Stimulated activated CD4-positive, alpha-beta T cell treated with anti-CD3 and anti-CD28 coated beads, TNF-alpha, amount 100 ng/mL, for 4 hours (primary cell): ENCODE measurements at regions not wholly inside any gene's neighbourhood (a gene's known extent, or its start where the extent isn't known, plus 50 kb on each side); places are given as distances from the start of the nearest gene placed in this dataset.
"Not testable (repeated sequence)": the region's sequence is repeated elsewhere in the genome, so short reads cannot be mapped to it uniquely, and the experiment has no call there.

Source experiments
- DNase-seq, 3 experiments: peaks; one replicate each; pipeline ENCODE4 v3.0.0-alpha.2; 2020; ENCODE audit warnings: low read depth in 3 of 3

DNA sequence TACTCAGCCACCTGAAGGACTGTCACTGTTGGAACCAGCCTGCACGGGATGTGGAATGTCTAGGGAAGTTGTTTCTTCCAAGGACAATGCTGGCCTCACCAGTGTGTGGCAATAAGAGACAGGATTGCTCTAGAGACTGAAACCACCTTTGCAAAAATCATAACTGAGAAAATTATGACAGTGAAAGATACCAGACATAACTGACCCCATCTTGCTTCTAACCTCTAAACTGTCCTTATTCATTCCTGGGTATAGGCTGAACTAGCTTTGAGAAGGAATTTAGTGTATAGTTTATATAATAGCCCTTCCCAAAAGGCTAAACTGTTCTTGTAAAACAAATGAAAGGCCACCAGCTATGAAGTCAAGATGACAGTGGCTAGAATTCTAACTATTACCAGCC, 83.6 kb downstream of the IER5 start:
- no peak for DNase-seq

DNA sequence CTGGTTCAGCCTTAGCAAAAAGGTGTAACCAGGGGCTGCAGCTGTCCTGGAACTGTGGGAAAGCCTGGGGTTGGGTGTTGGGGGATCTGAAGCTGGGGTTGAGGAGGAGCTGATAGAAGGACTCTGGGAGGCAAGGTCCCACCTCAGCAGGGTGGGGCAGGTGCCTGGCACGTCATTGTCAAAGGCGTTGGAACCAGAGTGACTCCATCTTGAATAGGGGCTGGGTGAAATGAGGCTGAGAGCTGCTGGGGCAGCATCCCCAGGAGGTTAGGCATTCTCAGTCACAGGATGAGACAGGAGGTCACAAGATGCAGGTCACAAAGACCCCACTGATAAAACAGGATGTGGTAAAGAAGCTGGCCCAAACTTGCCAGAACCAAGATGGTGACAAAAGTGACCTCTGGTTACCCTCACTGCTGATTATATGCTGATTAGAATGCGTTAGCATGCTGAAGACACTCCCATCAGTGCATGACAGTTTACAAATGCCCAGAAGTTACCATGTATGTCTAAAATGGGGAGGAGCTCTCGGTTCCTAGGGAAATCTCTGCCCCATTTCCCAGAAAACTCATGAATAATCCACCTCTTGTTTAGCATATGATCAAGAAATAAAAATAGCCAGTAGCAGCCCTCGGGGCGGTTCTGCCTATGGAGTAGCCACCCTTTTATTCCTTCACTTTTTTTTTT, 85.4 kb downstream of the IER5 start:
- DNase-seq: no peak

DNA sequence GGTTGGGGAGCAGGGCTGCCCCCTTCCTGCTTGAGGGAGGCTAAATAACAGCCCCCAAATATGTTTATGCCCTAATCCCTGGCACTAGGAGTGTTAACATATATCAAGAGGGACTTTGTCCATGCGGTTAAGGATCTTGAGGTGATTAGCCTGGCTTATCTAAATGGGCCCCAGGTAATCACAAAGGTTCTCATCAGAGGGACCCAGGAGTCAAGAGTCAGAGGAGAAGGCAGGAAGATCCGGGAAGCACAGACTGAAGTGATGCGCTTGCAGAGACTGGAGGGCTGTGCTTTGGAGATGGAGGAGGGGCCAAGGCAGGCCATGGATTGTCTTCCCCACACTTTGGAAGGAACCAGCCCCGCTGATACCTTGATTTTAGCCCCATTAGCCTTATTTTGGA, 86.4 kb downstream of the IER5 start:
- DNase-seq: no peak

DNA sequence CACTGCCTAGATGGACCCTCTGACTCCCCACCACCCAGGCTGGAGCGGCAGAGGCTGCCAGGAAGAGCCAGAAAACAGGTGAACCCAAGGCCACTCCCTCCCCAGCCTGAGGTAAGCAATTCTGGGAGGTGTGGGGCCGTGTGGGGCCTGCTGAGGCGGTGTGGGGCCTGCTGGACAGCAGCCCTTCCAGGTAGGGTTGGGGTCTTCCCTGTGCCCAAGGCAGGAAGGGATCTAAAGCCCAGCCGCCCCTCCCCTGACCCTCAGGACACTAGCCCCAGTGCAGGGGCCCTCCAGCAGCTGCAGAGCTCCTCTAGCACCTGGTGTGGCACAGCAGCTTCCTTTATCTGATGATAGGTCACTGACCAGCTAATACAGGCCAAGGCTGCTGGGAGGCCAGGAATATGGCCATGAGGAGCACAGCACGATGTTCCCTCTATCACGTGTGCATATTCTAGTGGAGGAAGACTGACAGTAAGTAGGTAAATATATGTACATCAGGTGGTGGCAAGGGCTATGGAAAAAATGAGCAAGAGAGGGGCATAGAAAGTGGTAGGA, 86.9 kb downstream of the IER5 start:
- no peak for DNase-seq

DNA sequence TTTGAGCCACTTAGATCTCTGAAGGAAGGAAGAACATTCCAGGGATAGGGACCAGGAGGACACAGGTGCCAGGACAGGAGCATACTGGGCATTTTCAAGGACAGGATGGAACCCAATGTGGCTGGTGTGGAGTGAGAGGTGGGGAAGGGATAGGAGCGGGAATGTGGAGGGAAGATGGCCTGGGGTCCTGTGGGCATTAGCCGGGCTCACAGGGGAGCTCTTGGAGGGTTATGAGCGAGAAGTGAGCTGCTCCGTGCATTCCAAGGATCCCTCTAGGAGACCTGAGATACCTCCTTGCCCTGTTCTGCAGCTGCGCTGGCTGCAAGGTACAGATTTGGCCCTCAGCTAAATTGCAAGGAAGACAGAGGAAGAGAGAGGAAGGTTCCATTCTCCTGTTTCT, 87.5 kb downstream of the IER5 start:
- DNase-seq: no peak

DNA sequence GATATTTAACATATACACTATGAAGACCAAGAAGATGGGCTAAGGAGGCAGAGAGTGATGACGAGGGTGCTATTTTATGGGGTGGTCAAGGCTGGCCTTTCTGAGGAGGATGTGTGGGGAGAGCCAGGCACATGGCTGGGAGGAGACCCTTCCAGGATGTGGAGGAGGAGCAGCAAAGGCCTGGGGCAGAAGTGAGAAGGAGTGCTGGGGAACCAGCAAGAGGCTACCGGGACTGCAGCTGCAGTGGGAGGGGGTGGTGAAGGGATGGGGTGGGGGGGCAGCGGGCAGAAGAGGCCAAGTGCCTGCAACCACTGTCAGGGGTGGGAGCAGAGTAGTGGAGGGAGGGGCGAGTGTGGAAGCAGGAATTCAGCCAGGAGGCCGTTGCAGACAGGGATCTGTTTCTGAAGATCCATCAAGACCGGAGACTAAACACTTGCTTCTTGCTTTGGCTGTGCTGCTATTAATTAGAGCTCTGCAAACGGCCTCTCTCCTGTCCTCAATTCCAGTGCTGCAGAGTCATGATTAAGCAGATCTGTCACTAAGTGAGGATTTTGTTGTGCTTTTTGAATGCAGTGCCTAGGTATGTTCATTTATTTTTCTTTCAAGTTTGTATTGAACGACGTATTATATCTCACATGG, 89.9 kb downstream of the IER5 start:
- DNase-seq: no peak

DNA sequence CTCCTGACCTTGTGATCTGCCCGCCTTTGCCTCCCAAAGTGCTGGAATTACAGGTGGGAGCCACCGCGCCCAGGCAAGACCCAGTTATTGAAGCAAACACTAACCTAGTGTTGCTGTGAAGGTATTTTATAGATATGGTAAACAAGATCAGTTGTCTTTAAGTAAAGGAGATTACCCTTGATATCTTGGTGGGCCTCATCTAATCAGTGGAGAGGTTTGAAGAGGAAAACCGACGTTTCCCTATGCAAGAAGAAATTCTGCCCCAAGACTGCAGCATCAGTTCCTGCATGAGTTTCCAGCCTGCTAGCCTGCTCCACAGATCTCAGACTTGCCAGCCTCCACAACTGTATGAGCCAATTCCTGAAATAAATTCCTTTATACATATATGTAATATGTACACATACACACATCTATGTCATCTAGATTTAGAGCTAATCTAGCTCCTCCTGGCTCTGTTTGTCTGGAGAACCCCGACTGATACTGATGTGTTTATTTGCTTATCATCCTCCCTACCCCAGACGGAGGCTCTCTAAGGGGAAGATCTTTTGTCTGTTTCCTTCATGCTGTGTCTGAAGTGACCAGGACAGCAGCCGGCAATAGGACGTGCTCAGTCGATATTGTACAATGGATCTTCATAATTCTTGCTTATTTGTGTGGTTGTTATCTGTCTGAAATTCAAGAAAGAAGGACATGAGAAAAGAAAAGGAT, 90.9 kb downstream of the IER5 start:
- no peak for DNase-seq

DNA sequence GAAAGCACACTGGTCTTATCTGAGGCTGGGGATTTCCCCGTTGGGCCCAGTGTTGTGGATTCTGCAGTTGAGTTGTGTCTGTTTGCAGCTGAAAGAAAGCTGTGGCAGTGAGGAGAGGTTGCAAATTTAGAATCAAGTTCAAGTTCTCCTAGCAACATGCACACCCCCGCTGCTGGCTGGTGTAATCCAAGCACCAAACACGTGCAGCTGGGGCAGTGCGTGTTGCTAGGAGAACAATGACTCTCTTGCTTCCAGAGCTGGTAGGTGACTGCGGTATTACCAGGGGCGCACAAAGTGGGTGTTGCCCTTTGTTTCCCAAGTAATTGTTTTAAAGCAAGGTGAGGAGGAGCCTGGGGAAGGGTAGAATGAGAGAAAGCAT, 91.5 kb downstream of the IER5 start:
- DNase-seq: peak in 1 of 3 experiments; percentile 18

DNA sequence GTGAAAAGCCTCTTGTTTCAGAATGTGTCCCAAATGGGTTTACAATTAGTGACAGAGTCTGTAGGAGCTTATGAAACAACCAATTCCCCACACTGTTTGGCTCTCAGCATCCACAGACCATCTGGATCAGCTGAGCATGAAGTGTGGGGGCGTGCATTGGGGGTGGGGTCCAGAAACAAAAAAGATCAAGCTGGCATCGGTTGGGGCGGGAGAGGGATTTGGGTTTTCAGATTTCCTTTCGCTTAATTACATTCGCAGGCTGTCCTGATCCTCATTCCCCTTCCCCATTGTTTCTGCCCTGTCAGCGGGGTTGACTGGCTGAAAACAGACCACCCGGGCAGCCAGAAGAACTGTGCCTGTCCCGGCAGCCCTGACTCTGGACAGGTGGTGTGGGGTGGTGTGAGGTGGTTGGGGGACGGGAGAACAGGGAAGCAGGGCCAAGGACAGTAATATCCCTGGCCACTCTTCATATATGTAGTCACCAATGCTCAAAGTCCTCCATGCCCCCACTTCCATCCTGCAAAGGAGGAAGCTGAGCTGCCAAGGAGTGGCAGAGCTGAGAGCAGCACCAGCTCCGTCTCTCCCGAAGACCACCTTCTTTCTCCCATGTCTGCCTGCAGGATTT, 92.0 kb downstream of the IER5 start:
- DNase-seq: no peak

DNA sequence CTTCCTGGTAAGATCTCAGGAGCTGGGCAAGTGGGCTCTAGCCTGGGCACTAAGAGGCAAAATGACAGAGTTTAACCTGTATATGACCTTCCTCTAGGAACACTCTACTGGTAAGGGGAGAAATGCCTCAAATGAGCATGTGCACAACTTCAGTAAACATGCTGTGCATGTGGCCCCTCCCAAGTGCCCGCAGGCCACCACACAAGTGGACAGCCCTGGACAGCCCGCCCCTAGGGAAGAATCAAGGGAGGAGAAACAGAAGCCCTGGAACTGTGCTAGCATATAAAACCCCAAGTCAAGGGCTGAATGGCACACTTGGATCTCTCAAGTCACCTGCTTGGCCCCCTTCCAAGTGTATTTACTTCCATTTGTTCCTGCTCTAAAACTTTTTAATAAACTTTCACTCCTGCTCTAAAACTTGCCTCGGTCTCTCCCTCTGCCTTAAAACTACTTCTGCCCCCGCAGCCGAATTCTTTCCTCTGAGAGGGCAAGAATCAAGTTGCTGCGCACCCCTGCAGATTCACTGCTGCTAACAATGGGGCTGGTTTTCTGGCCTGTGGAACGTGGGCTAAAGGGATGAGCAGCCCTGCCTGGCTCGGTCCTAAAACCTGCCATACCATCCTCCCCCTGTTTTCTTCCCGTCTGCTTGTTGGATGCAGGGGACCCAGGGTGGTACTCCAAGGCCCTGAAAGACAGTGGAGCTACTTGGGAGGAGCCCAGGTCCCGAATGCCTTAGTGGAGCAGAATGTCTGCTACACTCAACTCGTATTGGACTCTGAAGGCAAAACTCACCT, 93.5 kb downstream of the IER5 start:
- no peak for DNase-seq

DNA sequence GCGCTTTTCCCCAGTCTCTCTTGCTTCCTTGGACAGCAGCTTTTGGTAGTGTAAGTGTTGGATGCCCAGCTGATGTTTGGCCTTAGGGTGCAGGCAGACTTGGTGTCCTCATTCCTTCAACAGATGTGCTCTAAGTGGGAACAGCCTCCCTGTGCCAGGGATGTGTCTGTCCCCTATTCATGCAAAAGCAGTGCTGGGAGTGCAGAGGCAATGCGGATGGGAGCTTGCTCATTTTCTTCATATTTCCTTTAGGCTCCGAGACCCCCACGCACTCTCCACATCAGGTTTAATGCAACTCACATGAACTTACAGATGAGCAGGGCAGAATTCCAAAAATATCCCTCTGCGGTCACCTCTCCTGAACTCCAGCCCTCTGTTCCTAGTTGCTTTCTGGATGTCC, 96.1 kb downstream of the IER5 start:
- DNase-seq: no peak

DNA sequence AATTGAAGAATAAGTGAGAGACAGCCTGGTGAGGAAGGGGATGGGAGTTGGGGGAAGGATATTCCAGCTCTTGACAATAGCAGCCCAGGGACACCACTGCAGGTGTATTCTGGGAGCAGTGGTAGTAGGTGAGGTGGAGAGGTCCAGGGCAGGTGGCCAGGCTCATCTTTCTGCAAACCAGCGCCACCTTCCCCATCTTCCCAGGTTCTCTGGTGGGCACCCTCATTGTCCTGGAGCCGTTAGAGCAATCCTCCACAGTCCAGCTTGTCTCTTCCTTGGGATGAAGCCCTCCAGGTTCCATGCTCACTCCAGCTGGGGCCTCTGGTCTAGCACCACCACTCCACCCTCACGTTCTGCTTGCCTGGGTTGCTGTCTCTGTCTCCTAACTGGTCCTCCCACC, 97.0 kb downstream of the IER5 start:
- no peak for DNase-seq

DNA sequence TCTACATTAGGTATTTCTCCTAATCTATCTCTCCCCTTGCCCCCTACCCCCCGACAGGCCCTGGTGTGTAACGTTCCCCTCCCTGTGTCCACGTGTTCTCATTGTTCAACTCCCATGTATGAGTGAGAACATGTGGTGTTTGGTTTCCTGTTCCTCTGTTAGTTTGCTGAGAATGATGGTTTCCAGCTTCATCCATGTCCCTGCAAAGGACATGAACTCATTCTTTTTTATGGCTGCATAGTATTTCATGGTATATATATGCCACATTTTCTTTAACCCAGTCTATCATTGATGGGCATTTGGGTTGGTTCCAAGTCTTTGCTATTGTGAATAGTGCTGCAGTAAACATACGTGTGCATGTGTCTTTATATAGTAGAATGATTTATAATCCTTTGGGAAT, 97.6 kb downstream of the IER5 start:
- not testable (repeated sequence) for DNase-seq

DNA sequence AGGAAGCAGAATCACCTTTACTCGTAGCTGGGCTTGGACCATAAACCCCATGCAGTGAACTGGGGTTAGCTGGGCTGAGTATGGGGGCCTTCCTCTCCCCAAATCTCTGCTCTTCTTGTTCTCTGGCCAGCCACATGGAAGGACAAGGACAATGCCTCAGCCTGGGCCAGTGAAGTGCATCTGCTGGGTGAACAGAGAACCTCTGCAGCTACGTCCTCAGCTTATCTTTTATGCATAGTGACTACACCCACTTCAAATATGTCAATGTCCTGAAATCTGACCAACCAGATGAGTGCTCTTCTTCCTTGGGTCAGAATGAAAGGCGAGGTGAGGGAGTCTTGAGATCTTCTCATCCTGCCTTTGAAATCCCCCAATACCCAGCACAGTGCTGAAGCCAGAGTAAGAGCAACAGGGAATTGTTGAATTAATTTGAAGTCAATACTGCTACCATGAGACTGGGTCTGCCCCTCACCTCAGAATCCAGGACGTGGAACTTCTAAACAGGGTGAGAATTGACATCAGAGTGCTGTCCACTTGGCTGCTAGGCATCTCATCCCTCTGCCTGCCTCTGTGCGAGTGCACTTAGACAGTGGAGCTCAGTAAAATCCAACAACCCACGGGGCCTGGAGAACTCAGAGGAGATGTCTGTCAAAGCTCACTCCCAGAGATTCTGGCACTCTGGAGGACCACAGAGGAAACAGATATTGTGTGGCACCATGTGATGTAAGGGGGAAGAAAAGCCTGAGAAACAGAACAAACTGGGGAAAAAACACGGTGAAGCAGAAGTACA, 99.0 kb downstream of the IER5 start:
- no peak for DNase-seq

DNA sequence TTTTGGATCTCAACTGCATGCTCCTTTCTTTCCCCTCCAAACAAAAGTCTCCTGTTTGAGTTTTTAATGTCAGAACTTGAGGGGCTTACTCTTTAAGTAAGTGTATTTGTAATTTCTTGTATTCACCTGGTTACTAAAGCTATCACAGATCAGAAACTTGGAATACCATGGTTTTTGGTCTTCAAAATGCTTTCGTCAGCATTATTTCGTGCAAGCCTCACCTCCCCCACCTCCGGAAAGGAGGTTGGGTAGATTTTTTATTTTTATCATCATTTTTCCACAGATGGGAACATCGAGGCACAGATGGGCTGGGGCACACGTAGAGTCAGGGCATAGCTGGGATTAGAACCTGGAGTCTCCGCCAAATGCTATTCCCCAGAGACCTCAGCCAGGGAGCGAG, 100.7 kb downstream of the IER5 start:
- no peak for DNase-seq

DNA sequence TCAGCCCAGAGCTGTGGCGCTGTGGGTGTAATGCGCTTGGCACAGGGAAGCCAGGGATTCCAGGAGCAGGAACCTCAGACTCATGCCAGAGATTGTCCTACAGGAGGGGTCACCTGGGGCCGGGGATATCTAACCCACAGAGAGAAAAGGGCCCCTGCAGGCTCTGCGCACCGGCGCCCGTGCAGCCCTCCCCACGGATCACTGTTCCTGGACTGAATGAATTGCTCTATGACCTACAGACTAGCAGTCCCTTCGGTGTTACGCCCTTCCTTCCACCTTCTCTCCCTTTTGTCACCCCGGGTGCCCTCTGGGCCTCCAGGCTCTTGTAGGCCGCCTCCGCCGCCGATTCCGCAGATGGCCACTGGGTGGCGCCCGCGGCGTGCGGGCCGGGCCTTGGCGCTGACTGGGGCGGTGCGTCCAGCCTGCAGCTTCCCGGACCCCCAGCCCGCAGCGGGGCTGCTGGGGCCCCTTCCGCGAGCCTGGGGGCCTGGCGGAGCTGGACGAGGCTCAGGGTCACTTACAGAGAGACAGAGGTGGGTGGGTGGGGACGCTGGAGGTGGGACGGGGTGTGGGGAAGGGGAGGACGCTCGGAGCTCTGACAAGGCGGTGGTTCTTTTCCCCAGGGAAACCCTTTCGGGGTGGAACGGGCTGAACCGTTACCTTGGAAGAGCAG, 101.3 kb downstream of the IER5 start:
- DNase-seq: peak; percentile 57 to 65 (median 58)

DNA sequence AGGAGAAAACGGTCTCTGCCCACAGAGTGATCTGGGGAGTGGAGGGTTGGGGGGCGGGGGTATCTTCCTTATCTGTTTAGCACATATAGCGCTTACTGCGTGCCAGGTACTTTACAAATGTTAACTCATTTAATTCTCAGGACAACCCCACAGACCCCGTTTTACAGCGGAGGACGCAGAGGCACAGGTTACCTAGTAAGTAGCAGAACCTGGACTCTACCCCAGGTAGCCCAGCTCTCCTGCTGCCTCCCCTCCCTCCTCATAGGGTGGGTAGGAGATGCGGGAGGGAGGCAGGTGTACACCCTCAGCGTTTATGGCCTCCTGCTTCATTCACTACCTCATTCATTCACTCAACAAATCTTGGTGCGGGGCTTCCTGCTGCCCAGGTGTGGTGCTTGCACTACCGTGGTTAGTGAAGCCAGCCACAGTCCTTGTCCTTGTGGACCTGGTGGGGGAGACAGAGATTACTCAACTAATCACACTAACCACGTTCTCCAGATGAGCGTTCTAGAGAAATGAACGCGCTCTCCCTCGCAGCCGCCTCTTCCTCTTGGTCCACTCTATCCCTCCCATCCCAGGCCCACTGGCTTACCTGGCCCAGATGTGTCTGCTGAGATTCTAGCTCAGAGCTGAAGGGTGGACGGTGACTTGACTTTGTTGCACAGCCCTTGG, 102.0 kb downstream of the IER5 start:
- DNase-seq: no peak

DNA sequence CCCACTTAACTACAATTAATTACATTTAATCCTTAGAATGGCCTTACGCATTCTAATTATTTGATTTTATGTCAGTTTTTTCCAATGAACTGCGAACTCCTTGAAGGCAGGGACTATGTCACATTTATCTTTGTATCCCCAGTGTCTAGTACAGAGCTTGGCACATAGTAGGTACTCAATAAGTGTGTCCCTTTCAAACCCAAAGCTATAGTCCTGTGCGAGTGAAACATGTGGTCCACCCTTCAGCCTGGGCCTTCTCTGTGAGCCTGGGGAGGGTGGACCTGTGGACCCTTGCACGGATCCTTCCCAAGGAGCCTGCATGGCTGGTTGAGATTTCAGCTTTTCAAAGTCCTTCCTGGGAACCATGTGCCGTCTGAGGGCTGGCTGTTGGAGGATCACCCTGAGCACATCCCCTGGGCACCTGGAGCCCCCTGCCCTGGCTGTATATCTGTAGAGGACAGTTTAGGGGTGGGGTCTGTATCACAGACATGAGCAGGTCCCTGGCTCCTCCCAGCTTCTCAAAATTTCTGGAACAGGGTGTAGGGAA, 103.1 kb downstream of the IER5 start:
- DNase-seq: no peak

DNA sequence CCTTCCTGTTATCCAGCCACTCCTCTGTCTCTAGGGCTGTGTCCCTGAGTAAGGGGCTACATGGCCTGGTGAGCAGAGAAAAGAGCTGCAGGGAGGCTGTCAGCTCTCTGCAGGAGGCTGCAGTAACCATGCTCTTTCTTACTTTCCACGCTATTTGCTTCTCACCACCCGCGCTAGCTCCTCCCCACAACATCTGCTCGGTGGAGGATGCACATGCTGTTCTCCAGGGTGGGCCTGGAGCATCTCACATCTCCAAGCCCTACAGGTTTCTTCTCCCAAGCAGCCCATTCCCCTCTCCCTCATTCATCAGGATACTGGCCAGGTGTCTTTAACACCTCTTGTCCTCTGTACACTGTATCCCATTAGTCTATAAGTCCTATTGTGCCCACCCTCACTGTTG, 103.8 kb downstream of the IER5 start:
- DNase-seq: no peak
